GM15510 (cell line): ENCODE measurements at regions not wholly inside any gene's neighbourhood (a gene's known extent, or its start where the extent isn't known, plus 50 kb on each side); places are given as distances from the start of the nearest gene placed in this dataset.

Source experiments
- POLR2A ChIP-seq: IDR thresholded peaks from 3 replicates; pipeline ENCODE4 v1.6.1; 2011; ENCODE audit warnings: borderline replicate concordance; ENCODE audit not compliant: insufficient read length; ENCODE audit errors: extremely low read depth

DNA sequence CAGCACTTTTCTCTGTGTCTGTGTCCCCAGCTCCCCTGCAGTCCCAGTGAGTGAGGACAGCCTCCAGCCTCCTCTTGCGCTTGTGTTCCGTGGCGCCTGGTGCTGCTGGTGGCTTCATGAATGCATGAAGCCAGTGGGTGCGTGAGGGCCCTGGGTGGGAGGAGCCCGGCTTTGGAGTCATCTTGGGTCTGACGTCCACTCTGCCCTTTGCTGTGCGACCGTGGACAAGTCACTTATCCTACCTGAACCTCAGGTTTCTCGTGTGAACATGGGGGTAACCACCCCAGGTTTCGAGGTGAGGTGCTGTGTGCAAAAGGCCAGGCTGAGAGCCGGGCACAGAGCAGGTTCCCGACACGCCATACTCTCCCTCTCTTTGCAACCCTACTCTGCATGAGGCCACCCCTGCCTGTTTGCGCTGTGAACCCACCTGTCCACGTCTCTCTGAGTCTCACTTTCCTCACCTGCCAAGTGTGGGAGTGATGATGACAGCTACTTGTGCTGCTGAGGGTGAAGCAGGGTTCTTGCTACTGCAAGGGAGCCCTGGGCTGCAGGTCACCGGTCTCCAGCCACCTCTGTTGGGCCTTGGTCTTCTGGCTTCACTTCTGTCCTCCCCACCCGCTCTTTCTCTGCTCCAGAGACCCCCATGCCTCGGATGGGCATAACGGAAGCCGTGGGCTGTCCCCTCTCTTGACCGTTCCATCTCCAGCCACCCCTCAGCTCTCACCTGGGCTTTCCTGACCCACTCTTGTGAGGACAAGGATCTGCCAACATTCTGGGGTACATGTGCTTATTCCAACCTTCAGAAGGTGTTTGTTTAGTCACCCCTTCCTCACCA, 537.6 kb downstream of the TBC1D22A start:
- TF ChIP-seq POLR2A, result no peak

DNA sequence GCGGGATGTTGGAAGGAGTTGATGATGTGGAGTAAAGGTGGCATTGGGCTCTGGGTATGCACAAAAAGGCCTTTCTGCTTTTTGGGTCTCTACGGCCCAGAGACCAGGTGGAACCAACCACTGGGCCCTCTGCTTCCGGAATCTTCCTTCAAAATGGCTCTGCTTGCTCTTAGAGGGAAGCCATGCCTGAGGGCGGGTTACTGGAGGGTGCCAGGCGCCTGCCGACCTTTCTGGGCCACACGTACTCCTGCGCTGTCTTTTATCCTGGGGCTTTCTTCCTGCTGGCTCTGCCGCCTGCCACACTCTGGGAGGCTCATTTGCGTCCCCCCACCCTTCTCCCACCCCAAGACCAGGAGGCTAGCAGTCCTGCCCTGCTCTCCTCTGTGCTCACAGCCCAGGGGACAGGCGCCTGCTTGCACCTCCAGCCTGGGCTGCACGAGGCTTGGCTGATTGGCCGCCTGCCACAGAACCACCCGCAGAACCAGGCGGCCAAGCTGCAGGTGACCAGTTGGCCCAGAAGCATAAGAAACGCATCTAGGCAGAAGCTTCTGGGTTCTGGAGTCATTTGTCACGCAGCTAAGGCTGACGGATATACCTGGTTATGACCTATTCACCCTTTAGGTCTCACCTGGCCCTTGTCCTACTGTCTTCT, 536.9 kb downstream of the TBC1D22A start:
- no peak for TF ChIP-seq POLR2A

DNA sequence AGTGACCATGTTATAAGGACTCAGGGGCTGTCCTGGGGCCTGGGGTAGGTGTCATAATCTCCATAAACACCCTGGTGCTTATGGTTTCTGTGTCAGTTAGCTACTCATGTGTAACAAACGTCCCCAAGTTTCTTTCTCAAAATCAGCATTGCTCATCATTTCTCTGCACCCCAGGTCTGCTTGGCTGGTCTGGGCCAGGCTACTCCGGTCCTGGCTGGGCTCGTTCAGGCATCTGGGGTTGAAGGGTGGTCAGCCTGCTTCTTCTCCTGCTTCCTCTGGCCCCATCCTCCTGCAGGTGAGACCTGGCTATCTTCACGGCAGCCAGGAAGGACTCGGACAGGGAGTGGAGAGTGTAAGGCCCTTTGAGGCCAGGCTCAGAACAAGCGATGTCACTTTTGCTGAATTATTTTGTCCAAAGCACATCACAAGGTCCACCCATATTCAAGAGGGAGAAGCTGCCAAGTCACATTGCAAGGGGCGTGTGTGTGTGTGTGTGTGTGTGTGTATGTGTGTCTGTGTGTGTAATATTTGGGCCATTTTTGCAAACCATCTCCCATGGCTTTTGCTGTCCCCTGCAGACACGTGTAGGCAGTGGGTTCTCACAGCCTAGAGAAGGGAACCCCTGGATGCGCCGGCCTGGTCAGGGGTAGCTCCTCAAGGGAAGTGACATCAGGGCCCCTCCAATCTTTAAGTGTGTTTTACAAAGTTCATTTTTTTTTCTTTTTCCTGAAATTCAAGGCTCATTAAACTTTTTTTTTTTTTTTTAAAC, 535.8 kb downstream of the TBC1D22A start:
- TF ChIP-seq POLR2A, result no peak

DNA sequence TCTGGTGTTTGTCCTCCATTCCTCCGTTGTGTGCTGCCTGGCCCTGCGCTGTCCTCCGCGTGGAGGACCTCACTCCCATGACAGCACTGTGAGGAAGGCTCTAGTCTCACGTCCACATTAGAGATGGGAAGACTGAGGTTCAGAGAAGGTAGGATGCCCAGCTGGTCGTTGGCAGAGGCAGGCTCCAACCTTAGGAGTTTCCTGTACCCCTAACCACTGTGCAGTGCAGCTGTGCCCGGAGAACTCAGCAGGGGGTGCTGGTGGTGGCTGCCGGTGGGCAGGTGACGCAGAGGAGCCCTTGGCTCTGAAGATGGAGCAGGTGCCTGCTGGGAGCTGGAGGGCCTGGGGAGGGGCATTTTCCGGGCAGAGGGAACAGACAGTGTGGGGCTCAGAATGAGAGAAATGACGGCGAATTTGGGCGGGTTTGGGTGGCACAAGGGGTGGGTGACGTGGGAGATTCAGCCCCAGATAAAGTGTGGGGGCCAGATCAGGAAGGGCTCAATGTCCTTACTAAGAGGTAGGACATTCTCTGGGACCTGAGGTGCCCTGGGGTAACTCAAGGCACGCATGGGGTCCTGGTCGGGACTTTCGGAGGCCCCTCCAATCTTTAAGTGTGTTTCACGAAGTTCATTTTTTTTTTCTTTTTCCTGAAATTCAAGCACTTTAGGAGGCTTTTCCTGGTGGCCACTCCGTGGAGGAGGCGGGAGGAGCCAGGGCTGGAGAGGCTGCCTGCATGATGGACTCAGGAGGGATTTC, 535.0 kb downstream of the TBC1D22A start:
- TF ChIP-seq POLR2A, result no peak

DNA sequence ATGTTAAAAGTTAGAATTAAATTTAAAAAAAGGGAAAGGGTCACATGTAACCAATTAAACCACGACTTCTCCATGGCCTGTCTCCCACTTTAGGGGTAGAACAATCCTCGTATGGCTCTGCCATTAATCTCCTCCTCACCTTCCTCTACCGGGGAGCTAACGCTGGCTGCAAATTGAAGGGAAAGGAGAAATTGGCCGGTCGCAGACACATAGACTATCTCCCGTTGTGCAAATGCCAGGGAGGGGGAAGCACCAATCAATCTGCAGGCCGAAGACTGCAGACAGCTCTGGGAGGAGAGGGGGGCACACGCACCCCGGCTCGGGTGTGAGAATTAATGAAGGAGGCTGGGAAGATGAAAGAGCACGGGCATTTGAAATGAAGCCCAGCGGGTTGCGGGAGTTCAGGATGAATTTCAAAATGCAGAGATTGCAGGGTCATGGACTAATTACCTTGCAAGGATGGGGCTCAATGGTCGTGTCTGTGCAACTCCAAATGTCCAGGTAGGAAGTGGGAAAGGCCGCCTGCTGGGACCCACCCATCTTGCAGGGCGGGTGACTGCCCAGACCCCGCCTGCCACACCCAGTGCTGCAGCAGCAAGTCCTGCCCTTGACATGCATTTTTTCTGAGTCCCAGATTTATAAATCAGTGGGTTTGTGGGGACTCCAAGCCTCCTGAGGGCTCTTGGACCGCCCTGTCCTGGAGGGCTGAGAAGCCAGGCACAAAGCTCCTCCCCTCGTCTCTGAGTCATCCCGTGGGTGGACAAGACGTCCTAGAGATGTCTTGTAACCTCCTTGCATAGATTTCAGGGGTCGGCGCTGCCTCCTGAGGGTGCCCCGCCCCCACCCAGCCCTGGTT, 534.2 kb downstream of the TBC1D22A start:
- no peak for TF ChIP-seq POLR2A

DNA sequence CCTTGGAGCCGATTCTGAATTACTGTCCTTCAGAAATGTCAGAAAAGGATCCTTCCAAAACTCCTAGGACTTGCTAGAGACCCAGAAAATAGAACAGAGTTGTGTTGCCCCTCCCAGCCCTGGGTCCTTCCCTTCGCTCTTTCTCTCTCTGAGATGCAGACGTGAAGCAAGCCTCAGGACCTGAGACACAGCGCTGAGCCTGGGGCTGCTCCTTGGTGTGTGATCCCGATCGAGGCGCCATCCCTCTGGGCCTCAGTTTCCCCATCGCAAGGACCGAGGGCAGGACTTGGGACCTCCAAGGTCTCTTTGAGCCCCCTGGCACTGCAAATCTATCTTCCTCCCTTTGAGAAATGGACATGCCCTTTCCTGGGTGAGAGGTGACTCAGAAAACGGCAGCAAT, 533.5 kb downstream of the TBC1D22A start:
- TF ChIP-seq POLR2A, result no peak

DNA sequence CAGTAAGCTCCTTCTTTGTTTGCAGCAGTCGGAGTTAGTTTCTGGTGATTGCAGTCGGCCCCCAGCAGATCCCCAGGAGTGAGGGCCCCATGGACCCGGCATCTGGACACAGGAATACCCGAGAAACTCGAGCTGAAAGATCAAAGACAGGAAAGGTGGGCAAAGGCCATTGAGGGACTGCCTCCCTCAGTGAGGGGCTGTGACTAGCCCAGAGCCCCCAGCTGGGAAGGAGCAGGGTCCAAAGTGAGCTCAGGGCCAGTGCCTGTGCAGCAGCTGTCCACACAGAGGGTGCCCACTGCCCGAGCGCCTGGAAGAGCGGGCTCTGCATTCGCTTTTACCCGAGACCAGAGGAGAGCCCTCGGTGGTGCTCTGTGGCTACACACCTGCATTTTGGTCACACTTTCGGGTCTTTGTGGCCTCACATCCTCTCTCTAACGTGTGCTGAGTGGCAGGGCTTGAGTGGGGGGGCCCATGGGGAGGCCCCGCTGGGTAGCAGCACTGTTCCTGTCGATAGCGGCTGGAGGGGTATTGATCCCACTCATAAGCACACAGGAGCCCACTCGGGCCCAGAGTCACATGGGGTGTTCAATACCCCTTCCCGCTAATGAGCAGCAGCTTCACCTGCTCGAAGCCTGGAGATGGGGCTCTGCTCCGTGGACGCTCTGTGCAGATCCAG, 532.9 kb downstream of the TBC1D22A start:
- TF ChIP-seq POLR2A, result no peak

DNA sequence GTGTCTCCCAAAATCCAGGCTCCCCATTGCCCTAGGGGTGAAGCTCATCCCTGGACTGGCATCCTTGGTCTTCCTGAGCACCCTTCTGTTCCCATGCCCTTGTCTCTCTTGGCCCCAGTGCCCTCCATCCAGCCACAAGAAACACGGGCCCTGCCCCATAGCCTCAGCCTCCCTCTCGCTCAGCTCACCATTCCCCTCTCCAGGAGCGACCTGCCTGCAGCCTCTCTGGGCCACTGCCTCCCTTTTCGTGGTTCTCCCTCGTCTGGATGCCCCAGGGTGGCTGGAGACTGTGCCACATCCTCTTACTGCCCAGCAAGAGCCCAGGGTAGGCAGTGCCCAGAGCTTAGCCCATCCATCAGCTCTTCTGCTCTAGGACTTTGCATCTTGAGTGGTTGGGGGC, 532.1 kb downstream of the TBC1D22A start:
- no peak for TF ChIP-seq POLR2A

DNA sequence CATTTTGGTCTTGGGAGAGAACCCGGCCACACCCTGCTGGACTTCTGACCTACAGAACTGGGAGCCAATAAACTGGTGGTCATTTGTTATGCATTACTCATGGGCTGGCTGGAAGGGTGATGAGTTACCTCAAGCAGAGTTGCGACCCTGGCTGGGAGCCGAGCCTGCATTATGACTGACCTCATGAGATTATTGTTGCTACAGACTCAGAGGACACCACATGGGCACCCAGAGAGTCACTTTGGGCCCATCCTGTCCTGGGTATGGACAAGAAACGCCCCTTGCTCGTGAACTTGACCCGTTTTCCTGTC, 531.7 kb downstream of the TBC1D22A start:
- no peak for TF ChIP-seq POLR2A

DNA sequence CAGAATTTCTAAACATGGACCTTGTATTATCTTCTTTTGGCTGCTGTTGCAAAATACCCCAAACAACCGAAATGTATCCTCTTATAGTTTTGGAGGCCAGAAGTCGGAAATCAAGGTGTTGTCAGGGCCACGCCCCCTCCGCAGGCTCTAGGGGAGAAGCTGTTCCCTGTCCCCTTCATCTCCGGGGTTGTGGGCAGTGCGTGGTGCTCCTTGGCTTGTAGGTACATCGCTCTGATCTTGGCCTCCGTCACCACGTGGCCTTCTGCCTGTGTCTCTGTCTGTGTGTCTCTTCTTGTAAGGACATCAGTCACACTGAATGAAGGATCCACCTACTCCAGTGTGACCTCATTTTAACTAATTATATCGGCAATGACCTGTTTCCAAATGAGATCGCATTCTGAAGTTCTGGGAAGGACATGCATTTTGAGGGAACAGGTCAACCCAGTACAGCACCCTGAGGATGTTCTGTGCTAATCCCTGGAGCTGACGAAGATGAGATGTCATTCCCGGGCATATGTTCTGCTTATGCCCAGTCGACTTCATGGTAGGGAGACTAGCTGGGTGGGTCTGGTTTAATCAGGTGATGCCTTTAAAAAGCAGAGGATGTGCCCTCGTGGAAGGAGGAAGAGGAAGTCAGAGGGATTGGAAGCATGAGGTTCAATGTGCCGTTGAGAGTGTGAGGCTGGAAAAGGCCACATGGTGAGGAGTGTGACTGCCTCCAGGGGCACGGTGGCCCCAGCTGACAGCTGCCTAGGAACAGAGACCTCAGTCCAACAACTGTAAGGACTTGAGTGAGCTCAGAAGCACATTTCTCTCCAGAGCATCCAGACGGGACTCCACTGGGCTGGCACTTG, 531.1 kb downstream of the TBC1D22A start:
- no peak for TF ChIP-seq POLR2A

DNA sequence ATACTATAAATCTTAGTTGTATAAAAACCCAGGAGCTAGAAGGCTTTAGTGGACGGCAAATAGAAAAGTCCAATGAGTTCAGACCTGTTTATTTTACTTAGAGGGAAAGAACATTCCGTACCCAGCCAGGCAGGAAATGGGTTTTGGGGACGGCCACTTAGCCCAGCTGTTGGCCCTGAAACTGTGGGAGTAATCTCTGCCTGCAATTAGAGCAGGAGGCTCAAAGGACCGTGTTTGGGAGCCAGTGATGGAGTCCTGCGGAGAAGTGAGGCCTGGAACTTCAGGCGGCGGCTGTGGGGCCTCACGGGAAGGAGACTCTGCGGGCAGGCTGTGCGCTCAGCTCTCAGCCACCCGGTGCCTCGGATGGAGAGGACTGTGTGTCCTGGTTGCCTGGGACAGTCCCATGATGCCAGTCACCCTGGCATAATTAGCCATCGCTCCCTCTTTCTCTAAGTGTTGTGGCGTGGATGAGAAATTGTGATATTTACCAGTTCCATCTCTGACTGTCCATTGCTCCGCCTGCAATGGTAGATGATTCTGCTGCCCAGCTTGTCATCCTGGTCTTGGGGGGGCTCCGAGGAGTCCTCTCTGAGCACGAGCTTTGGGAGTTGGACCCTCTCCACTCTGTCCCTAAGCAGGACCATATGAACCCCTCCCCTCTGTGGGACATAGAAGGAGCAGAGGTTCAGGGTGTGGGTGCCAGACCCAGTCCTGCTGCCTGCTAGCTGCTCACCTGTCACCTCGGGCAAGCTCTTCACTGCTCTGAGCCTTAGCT, 530.3 kb downstream of the TBC1D22A start:
- no peak for TF ChIP-seq POLR2A
